GM19468 (cell line): ENCODE measurements at regions not wholly inside any gene's neighbourhood (a gene's known extent, or its start where the extent isn't known, plus 50 kb on each side); places are given as distances from the start of the nearest gene placed in this dataset.
"Not testable (repeated sequence)": the region's sequence is repeated elsewhere in the genome, so short reads cannot be mapped to it uniquely, and the experiment has no call there.

Source experiments
- ATAC-seq: cut with Tn5 transposase; IDR thresholded peaks from one replicate; pipeline ENCODE4 v1.9.1; 2021; ENCODE audit warnings: mild to moderate bottlenecking, moderate library complexity, moderate number of reproducible peaks; ENCODE audit not compliant: unreplicated experiment; ENCODE audit errors: extremely low read depth

DNA sequence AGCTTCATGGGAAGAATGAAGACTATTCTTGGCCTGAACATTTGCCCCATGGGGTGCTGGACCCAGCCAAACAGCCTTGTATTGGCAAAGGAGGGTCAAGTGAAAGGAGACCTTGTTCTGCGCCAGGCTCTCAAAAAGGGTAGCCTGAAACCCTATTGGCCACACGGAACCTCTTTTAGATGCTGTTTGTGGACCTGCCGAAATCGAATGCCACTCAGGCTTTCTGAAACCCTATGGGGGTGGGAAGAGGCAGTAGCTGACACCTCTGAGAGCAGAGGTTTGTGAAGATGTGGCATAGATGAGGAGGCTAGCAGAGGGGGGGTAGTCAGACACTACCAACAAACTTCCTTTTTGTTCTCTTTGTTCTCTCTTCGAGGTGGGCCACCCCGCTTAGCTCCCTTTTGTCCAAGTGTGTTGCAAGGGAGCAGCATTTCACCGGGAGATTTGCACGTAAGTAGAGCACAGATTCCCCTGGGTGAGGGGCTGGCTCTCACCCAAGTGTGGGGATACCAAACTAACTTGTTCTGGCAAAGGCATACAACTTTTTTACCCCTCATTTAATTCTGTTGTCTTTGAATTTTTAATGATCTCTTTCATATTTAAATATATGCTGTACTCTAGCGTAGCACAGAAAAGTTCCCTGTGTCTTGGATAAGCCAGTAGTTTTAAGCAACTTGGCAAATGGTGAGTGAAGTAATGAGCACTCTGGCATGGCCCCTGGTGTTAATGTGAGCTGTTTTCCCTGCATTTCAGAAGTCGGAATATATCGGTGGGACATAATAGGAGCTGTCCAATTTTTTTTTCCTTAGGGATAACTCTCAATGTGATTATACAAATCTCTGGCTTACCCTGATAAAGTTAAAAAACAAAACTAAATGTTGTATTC, 107.7 kb downstream of the SEPTIN7 start:
- no peak for ATAC-seq

- no peak for ATAC-seq
Measured at GRCh38 chr7:35909870-35910357, 109.1 kb downstream of the SEPTIN7 start.

DNA sequence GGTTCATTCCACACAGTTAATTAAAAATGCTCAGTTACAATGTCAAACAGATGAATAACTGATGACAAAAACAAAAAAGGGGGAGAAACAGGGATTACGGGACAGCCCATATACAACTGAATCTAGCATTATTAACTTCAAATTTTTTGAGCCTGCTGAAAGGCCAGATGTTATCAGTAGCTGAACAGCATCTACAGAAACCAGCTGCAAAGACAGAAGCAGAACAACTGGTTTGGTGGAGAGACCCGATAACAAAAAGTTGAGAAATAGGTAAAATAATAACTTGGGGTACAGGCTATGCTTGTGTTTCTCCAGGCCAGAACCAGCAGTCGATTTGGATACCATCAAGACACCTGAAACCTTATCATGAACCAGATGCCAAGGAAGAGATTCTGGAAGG, 109.8 kb downstream of the SEPTIN7 start:
- not testable (repeated sequence) for ATAC-seq

- not testable (repeated sequence) for ATAC-seq
Measured at GRCh38 chr7:35913350-35913749, 112.5 kb downstream of the SEPTIN7 start.

- ATAC-seq = not testable (repeated sequence)
Measured at GRCh38 chr7:35914214-35914613, 113.4 kb downstream of the SEPTIN7 start.

DNA sequence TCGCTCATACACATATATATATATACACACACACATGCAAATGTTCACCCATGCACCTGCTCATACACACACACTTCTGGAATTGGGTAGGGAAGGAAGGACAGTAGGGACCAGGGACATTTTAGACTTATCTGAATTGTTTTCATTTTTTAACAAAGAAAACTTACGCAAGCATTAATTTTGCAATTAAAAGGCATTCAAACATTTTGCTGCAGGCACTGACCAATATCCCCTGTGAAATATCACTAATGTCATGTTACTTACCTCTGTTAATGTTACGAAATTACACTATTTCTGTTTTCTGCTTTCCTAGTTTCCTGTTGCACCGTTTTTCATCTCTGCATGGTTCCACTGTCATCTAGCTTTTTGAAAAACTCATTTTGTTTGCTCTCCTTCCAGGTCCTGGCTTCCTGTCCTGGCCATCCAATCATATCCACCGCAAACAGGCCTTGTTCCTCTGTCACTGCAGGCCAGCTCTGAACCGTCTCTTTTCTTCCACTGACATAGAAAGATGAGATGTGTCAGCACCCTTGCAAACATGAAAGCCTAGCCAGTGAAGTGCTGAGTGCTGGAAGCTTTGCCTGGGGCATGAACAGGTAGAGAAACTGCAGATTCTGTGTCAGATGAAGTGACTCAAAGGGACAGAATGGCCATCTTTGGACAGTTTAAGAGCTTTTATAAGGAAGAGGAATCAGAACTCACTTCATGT, 114.5 kb downstream of the SEPTIN7 start:
- ATAC-seq = not testable (repeated sequence)

GRCh38 chr7:35918217-35918616, 117.4 kb downstream of the SEPTIN7 start:
- ATAC-seq = not testable (repeated sequence)

DNA sequence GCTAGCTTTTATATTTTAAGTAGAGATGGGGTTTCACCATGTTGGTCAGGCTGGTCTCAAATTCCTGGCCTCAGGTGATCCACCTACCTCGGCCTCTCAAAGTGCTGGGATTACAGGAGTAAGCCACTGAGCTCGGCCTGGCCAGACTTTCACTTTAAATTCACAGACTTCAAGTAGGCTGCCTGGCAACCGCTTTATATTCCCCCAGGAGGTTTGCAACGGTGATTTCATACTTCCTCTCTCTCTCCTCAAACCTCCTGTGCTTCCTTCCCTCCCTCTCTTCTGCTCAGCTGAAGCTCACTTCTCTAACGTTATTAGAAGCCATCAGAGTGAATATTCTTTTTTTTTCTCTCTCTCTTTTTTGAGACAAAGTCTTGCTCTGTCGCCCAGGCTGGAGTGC, 118.8 kb downstream of the SEPTIN7 start:
- ATAC-seq = not testable (repeated sequence)

- ATAC-seq = not testable (repeated sequence)
Measured at GRCh38 chr7:35921338-35921737, 120.5 kb downstream of the SEPTIN7 start.

DNA sequence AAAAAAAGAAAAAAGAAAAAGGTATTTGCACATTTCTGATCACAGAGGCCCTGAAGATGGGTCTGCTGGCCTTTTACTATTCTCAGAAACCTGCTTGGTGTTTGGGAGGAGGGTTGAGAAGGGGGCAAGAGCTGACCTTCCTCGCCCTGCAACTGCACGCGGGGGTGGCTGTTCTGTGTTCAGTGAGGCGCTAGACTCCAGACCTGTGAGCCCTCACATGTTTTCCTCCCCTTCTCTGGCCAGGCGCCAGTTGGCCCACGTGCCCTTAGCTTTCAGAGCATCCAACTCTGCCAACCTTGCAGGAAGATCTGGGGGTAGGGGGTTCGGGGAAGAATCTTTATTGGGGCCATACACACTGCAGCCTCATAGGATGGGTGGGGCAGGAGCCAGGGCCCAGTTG, 123.8 kb downstream of the SEPTIN7 start:
- not testable (repeated sequence) for ATAC-seq

- not testable (repeated sequence) for ATAC-seq
Measured at GRCh38 chr7:35926966-35927365, 126.1 kb downstream of the SEPTIN7 start.

DNA sequence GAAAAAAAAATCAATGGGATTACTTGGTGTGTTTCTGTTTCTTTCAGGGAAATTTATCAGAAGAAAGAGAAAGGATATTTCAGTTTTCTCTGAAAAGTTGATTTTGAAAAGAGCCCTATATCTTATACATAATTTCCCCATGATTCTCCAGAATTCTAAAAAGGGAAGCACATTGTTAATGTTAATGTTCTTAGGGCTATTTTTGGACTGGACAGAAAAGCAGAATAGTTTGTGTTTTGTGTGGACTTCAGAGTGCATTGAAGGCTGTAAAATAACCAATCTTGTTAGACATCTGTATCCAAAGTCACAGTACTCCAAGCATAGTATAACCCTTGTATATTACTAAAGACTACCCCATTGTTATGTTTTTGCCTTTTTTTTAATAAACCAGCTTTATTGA, 130.3 kb downstream of the SEPTIN7 start:
- not testable (repeated sequence) for ATAC-seq

DNA sequence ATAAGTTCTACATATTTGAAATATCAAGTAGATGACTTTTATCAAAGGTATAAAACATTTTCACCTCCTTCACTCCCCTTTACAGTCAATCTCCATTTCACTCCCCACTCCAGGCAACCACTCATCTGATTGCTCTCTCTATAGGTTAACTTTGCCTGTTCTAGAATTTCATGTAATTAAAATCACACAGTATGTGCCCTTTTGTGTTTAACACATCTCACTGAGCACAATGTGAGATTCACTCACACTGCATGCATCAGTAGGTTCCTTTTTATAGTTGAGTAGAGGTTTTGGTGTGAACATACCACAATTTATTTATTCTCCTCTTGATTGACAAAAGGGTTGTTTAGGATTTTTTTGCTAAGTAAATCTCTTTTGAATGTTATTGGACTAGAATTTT, 130.7 kb downstream of the SEPTIN7 start:
- ATAC-seq = not testable (repeated sequence)

- not testable (repeated sequence) for ATAC-seq
Measured at GRCh38 chr7:35940695-35941094, 139.8 kb downstream of the SEPTIN7 start.

DNA sequence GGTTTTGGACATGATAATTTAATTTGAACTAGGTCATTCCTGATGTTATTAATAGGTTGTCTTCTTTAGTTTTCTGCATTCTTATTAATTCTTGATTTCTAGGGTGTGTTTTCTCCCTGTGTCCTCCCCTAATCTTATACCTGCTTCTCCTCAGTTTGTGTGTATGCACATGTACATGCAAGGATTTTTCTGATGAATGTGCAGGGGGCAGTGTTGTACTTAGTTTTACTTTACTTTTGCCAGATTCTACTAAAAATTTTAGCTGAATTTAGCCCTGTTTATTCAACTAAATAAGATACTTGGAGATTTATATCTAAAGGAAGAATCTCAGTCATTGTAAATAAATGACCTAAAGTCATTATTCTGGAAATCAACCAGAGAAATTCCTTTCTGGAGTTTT, 144.8 kb downstream of the SEPTIN7 start:
- ATAC-seq = not testable (repeated sequence)

DNA sequence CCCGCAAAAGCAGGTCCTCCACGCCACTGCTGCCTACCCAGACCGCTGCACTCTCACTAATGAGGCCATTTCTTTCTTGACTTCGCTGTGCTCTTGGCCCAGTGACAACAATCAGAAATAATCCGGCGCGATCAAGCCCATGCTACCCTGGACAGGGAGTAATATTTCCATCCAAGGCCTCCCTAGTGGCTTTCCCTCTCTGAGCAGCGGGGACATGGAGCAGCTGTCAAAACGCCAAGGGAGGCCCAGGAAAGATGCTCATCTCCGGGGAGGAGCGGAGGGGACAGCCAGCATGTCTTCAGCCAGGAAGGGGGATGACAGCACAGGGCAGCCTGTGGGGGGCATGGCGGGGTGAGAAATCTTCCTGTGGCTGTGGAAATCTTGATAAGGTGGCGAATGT, 154.9 kb downstream of the SEPTIN7 start:
- not testable (repeated sequence) for ATAC-seq

GRCh38 chr7:35956988-35957387, 156.1 kb downstream of the SEPTIN7 start:
- ATAC-seq = not testable (repeated sequence)

- not testable (repeated sequence) for ATAC-seq
Measured at GRCh38 chr7:35961260-35961659, 160.4 kb downstream of the SEPTIN7 start.

DNA sequence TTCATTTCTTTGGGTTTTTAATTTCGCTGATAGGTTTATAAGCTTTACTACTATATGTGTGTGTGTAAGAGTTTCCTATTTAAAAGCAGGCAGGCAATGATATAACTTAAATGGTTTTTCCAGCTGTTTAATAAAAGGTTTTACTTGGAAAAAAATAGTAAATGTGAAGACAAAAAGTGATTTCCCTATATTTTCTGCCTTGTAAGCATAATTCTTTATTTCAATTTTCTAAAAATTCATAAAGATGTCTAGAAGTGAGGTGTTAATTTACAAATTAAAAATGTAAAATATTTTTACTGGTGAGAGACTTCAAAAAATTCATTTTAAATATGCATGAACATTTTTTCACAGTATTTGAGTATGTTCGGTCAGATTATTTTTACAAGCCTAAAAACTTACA, 161.8 kb downstream of the SEPTIN7 start:
- ATAC-seq = not testable (repeated sequence)

DNA sequence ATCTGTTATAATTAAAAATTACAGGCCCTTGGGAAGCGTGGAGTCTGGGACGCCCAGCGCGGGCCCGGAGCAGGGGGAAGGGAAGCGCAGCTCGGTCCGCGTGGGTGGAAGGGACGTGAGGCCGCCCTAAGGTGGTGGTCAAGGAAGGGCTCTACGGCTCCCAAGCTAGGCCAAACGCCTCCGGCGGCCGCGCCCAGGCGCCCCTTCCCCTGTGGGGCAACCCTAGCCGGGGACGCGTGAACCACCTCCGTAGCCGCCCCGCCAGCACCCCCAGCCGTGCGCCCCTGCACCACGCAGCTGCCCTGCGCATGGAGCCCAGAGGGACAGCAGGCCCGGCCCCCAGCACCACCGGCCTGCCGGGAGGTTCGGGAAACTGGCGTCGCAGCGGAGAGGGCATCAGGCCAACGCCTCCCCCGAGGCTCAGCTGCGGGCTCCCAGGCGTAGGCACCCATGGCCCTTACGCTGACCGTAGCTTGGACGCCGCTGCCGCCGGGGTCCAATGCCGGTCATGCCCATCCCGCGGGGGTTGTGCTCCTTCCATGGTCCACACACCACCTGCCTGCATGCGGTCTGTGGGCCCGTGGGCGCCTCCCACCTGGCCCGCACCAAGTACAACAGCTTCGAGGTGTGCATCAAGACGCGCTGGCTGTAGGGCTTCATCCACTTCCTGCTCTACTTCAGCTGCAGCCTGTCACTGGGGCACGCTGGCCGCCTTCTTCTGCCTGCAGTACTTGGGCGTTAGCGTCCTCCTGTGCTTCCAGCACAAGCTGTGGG, 166.7 kb downstream of the SEPTIN7 start:
- ATAC-seq = no peak
